ENCODE measurements at regions not wholly inside any gene's neighbourhood (a gene's known extent, or its start where the extent isn't known, plus 50 kb on each side); places are given as distances from the start of the nearest gene placed in this dataset.

DNA sequence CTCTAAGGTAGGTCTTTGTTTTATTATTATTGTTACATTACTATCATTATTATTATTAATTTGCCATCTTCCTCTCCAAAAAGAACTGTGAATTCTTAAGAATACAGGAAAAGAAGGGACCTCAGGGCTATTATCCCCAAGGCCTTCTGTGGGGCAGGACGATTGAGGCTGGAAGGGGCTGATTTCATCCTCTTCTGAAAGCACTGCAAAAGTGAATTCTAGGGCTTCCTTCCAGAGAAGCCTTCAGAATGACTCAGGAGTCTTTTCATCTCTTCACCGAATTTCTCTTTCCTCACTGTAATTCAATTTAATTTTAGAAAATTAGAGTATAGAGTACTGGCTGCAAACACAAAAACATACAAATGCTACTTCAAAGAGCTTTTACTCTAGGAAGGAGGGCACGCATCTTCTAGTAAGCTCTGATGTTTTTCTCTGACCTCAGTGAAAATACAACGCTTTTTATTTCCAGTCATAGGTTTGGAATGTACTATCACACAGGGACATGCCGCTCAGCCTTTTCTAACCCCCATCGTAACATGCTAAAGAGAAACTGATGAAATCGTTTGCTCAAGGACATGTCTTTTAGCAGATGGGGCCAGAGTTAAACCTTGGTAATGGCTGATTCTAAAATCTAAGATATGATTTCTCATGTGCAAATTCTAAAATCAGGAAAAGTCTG is 280.2 kb upstream of the PITRM1 start:
- DNase-seq, result no peak

DNA sequence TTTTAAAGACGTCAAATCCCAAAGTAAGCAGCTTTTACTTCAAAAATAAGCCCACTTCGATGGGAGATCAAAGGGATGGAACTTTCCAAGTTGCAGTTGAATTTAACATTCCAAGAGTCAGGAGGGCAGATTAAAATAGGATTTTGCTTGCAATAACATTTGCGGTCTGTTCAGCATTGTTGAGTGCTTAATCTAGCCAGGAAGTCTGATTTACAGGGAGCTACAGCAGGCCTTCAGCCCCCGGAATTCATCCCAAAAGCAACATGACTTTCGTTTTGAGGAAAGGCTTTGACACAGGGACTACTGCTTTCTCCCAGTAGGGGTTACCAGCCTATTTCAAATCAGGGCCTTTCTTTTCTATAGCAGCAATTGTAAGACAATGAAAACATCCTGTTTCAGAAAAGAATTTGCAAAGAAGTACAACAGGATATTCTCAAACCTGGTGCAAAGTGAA is 279.6 kb upstream of the PITRM1 start:
- DNase-seq, result no peak

DNA sequence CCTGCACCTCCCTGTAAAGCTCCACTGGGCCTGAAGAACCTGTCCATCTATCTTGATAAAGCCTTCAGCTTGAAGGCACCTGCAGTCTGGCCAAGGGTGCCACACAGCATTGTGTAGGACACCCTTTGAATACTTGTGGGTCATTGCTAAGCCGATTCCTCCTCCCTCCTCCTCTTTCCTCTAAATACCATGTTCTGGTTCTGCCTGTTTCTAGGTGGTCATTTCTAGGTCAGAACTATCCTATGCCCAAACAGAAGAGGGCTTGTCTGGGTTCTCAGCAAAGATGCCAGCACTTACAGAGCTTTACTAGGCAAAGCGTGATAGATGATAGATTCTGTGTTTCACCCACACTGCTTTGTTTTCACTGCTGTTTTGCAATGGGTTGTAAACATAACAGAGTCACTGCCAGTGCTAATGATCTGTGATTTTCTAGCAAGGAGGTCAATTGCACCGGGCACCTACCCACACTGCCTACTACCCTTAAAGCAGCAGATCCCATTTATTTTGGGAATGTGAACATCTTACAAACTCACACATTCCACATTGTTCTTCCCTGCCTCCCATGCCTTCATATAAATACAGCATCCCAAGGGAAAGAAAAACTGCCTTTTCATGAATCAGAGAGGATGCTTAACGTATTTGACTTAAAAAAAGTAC is 279.1 kb upstream of the PITRM1 start:
- DNase-seq, result no peak

DNA sequence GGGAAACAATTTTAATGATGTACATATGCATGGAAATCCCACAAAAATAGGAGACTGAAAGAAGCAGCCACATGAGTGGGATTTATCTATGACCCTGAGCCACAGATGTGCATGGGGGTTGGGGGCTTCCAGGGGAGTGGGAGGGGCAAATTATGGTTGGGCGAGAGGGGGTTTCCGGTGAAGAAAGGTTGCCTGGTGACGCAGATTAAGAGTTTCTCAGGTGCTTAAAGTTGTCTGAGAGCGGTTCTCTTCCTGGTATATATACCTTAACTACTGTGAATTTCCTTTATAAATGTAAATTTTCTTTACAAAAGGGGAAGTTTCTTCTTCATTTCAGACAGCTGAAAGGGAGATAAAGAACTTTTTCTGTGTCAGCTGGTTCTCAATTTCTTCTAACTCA is 273.6 kb upstream of the PITRM1 start:
- no peak for DNase-seq

DNA sequence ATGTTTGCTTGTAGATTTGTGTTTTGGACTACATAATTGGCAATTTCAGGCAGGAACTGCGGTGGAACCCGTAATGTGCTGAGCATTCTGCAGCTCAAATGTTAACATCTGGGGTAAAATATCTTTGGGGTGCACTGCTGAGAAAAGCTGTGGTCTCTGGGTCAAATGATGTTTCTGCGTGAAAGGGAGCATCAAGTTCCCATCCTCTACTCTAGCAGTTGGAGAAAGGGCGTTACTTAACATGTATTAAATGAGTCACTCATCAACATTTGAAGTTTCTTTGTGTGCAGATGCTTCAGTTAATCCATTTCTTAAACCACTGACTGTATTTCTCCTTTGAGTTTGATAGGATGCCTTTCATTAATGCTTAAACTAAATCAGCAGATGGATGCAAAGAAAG is 273.1 kb upstream of the PITRM1 start:
- DNase-seq, result no peak

DNA sequence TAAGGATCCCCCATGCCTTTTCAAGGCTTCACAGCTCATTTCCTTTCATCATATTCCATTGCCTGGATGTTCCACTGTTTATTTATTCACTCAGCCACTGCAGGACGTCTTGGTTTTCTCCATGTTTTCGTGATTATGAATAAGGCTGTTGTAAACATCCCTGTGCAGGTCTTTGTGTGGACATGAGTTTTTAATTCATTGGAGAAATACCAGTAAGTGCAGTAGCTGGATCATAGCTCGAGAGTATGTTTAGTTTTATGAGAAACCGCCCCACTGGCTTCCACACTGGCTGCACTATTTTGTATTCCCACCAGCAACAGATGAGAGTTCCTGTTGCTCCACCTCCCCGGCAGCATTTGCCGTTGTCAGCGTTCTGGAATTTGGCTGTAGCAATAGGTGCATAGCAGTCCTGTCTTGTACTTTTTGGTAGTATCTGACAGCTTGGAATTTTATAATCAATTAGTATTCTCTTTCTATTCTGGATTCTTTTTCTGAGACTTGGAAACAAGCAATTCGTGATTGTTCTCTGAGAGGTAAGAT is 269.9 kb upstream of the PITRM1 start:
- DNase-seq, result no peak

DNA sequence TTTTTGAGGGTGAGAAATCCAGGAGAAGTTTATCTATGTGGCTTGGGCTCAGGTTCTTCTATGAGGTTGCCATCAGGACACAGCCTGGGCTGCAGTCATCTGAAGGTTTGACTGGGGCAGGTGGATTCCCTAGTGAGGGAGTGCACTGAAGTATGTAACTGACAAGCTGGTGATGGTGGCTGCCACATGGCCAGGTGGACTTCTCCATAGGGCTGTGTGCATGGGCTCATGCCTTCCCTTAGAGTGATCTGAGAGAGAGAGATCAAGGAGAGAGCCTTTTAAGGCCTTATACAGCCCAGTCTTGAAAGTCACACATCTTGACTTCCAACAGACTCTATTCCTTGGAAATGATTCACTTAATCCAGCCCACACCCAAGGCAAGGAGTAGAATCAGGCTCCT is 266.6 kb upstream of the PITRM1 start:
- no peak for DNase-seq

DNA sequence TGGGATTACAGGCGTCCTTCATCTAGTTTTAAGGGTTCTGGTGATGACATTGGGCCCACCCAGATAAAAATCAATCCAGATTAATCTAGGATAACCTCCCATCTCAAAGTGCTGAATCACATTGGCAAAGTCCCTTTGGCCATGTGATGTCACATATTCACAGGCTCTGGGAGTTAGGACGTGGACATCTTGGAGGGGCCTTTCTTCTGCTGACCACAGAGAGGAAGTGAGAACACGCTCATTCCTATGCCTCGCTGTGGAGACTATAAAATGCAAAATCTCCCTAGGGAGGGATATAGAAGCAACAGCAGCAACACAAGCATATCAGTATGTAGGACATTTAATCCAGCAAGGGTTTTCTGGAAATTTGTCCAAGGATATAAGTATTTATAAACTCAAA is 266.0 kb upstream of the PITRM1 start:
- no peak for DNase-seq

DNA sequence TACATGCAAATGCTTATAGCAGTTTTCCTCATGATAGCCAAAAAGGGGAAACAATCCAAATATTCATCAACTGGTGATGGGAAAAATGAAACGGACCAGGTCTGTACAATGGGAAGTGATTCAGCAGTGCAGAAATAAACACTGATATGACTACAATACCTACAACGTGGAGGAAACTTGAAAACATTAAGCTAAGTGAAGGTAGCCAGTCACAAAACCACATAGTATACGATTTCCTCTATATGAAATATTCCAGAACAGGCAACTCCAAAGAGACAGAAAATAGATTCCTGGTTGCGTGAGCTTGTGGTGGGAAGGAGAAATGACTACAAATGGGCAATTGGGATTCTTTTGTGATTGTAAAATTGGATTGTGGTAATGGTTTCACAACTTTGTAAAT is 263.1 kb upstream of the PITRM1 start:
- DNase-seq, result no peak

DNA sequence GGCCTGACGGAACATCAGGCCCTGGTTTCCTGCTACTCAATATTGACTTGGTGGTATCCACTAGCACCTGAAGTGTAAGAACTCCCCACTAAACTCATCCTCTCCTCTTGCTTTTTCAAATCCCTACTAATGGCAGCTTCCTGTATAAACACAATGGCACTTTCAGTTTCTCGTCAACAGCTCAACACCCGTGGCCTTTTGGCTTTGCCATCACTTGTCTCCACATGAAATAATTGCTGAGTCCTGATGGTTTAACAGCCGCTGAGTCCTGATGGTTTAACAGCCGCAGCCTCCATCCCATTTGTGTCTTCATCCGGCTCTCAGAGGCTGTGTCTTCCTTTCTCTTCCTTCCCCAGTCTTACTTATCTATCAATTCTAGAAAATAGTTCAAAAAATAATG is 261.4 kb upstream of the PITRM1 start:
- DNase-seq, result no peak

DNA sequence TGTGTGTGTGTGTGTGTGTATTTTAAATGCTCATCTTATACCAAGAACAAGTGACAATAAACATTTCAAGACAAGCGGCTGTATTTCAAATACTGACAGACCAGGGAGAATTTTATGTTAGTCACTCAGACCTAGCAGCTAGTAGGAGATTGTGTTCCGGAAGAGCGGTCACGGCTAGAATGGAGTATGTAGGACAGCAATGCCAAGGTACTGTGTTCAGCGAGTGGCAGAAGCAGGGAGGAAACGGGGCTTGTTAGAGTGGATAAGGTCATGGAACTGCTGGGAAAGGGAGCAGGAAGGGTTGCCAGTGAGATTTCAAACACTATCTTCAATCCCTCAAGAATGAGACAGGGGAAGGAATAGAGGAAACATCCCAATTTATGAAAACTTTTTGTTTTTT is 260.5 kb upstream of the PITRM1 start:
- no peak for DNase-seq

DNA sequence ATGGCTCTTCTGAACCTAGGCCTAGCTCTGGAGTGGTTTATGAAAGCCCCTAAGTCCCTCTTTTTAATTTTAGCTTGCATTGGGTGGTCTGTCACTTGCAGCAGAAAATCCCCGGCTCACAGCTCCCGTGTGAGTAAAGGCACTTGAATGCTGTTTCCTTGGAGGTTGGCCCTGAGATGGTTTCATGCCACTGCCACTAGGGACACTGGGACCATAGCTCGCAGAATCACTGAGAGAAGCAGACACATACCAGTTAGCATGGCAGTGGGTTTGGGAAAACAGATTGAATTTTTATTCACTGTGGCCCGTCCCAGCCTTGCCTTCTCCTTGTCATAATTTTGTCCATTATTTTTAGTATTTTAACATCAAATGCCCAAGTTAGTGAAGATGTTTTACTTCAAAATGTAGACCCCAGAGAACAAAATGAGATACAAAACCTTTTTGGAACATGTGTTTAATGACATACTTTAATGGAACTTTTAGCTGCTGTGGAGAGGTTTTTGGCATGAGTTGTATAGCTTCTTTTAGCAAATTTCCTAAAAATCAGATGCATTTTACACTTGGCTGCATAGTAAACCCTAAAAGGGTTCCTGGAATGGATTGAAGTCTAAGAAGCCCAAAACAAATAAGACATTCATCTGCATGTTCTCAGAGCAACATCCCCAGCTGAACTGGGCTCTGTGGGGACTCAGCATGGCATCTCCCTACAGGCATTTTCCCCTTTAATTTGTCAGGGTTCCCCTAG is 259.7 kb upstream of the PITRM1 start:
- DNase-seq, result no peak

DNA sequence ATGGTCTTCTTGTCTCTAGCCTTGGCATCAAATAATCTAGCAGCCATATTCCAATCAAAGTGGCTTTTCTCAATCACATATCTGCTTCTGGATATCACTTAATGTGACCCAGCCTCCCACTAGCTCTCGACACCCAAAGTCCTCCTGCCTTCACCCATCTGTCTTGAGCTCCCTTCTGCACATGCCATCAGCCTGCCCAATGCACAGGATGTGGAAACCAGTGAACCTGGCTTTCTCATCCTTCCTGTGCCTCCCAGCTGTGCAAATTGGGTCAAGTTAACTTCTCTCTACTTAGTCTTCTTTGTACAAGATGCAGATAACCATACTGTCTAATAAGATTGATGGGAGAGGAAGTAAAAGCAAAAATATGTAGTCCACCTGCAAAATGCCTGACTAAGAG is 257.9 kb upstream of the PITRM1 start:
- DNase-seq, result no peak

DNA sequence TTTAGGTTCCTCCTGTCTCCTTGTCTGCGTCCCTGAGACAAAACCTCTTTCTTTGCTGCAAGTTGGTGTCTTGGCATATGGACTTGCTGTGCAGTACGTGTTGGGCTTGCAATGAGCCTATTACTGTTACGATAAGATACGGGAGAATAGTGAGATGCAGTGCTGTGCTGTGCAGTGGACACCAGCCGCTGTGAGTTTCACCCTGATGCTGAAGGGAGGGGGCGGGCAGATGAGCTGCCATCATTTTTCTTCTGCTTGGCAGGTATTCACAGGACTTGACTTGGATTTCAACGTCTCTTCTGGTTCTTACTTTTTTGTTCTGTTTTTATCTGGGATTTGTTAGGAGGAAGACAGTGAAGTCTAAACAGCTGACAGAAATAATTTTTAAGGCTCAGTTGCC is 257.1 kb upstream of the PITRM1 start:
- DNase-seq, result no peak

DNA sequence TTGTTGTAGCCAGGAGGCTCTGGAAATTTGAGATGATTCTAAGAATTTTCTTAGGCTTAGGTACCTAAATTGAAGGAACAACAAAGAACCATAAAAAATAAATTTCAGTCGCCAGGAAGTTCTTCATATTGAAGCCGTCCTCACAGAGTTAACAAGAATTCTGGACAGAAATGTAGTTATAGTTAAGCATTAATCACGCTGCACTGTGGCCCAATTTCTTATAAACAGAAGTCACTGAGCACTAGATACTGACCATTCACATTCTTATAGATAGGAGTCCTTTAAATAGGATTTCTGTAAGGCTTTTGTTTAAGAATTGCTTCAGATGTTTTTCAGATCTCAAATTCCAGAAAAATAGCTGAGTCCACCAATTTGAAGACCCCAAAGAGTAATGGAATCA is 256.2 kb upstream of the PITRM1 start:
- DNase-seq, result no peak

DNA sequence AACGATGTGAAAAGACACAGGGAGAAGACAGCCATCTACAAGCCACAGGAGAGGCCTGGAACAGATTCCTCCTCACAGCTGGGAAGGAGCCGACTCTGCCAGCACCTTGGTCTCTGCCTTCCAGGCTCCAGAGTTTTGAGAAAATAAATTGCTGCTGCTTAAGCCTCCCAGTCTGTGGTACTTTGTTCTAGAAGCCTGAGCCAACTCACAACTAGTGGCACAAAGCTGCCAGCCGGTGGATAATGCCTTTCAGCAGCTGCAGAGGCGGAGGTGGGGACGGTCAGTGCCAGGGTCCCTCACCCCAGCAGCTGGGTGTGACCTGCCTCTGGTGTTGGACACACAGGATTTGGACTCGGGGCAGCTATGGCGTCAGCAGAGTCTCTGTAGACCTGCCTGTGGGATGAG is 255.4 kb upstream of the PITRM1 start:
- DNase-seq, result no peak

DNA sequence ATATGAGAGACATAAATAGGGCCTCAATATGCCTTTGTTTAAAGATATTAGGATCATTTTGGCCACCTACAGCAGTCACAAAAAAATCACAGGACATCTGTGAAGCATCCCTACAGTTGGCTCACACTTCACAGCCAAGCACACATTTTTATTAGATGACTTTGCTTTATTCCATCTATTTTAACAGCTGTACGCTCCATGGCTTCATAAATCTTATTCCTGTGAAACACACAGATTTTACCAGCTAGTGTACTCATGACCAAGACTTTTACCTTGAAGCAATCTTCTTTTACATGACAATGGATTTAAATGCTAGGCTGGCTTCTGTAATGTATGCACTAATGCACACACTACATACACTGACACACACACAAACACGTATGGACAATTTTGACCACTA is 254.8 kb upstream of the PITRM1 start:
- no peak for DNase-seq

DNA sequence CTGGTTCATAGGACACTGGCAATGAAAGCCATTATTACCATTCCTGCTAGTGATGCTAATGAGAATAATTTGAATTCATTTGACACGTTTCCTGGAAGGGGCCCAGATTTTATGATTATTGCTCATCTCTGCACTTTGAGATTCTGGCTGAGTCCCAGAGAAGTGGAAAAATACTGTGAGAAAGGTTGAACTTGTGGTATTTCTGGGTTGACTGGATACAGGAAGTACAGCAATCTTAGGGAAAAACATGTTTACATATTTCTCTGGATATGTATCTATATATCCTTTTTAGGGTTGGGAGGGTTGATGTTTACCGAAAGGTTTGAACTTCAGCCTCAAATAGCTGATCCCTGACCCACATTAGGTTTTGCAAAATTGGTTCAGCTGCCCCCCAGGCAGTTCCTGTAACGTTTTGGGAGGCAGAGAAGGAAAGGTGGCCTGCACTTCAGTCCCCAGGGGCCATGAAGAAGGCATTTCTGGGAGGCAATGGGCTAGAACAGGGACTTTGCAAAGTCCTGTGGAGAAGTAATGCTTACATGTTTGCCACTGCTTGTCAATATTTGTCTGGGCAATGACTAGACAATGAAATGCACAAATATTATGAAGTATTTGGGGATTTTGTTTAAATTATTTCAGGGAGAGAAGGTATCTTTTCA is 253.7 kb upstream of the PITRM1 start:
- DNase-seq, result no peak

DNA sequence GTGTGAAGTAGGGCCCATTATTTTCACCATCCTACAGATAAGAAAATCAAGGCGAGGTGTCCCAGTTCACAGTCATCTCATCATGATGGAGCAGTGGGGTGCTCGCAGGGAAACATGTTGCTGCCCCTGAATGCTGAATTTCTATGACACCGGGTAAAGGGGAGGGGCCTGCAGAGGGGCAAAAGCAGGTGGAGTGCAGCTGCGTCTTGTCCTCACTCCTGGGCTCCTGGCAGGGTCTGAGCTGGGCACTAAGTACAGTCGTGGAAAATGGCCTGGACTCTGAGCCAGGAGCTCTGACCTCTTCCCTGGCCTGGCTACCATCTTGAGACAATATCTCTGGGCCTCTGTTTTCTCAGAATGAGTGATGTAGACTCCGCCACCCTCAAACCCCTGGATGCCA is 253.1 kb upstream of the PITRM1 start:
- no peak for DNase-seq

DNA sequence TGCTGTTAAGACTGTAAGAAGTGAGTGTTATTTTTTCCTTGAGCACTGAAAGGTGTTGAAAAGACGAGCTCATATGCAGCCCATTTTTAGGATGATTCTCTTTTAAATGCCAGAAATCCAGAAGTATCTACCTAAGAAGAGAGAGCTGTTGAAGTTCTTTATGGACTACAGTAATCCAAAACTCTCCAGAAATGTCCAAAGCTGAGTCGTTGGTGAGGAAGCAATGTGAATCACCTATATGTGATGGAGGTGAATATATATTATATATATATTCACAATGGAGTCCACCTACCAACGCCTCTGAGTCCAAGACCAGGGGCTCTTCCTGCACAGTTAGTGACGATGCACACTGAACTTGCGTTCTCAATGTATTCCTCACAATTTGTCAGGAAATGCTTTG is 252.7 kb upstream of the PITRM1 start:
- no peak for DNase-seq

DNA sequence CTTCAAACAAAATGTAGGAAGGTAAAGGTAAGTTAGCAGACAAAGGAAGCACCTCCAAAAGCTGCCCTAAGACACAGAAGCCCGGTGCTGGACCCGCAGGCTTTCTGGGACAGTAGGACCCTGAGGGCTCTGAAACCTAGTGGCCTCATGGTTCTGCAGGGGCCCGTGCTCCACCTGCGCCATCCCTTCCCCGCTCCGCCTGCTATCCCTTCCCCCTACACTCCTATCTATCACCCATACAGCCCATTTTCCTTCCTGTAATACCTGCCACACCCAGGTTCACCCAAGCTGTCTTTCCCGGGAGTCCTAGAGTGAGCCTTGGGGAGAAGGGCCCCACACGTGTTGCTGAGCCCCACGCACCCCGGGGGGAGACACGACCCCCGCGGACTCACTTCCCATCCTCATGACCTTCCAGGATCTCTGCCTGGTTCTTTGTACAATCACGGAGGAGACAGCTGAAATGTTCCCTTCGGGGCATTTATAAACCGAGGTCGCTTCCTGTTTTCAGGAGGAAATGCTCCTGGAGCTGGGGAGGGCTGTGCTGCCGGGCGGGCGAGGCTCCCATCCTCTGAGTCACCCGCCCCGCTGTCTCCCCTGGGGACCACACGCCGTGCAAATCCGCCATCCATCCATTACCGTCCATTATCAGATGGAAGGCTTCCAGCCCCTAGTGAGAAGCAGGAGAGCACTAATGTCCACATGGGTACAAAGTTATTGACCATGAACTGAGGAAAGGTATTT is 251.7 kb upstream of the PITRM1 start:
- DNase-seq, result no peak

DNA sequence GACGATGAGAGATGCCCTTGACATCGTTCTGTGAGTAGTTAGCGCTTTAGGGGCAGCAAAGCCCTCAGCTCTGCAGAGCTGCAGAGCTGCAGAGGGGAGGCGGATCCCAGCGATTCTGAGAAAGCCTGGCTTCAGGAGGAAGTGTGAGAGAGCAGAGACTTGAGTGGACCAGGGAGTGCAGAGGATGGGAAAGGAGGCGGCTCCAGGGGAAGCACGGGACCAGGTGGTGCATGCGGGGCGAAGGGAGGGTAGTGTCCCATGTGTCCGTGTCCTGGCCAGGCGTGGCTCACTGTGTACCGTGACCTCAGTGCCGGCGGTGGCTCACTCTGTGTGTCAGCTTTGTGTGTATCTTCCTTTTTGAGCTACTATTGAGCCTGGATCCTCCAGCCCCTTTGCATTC is 250.8 kb upstream of the PITRM1 start:
- DNase-seq, result no peak

DNA sequence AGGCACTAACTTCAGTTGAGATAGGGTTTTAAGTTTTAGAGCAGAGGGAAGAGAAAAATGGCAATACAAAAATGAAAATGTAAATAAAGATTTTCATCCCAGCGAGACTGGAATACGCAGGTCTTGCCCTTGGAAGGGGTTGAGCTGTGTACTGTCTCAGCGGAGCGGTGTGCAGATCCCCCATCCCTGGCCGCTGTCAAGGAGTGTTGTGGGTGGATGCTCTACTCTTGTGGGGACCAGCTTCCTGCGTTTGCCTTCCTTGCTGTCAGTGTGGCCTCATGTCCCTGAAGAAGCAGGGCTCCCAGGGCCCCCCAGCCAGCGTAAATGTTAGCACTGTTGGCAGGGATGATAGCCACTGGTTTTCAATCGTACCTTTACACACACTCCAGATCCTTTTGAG is 249.7 kb upstream of the PITRM1 start:
- no peak for DNase-seq
